Astrocyte (in vitro differentiated cells and primary cell): ENCODE measurements at regions not wholly inside any gene's neighbourhood (a gene's known extent, or its start where the extent isn't known, plus 50 kb on each side); places are given as distances from the start of the nearest gene placed in this dataset.

Experiments used
- EZH2 ChIP-seq: IDR thresholded peaks from 2 replicates; pipeline ENCODE4 v1.6.1; 2012; ENCODE audit warnings: mild to moderate bottlenecking, low read length, inconsistent platforms; ENCODE audit not compliant: insufficient read depth
- TF ChIP-seq, protein P1 (sequence below): IDR thresholded peaks from 2 replicates; pipeline ENCODE4 v1.5.1; 2011; ENCODE audit warnings: low read depth, mild to moderate bottlenecking, inconsistent platforms, low read length, moderate library complexity; ENCODE audit not compliant: insufficient read depth

GRCh38 chr21:35394634-35395369, 345.7 kb upstream of the RUNX1 start:
- TF ChIP-seq, protein P1, sequence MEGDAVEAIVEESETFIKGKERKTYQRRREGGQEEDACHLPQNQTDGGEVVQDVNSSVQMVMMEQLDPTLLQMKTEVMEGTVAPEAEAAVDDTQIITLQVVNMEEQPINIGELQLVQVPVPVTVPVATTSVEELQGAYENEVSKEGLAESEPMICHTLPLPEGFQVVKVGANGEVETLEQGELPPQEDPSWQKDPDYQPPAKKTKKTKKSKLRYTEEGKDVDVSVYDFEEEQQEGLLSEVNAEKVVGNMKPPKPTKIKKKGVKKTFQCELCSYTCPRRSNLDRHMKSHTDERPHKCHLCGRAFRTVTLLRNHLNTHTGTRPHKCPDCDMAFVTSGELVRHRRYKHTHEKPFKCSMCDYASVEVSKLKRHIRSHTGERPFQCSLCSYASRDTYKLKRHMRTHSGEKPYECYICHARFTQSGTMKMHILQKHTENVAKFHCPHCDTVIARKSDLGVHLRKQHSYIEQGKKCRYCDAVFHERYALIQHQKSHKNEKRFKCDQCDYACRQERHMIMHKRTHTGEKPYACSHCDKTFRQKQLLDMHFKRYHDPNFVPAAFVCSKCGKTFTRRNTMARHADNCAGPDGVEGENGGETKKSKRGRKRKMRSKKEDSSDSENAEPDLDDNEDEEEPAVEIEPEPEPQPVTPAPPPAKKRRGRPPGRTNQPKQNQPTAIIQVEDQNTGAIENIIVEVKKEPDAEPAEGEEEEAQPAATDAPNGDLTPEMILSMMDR, result no peak
- no peak for TF ChIP-seq EZH2
